DOHH2 (cell line): ENCODE measurements at regions not wholly inside any gene's neighbourhood (a gene's known extent, or its start where the extent isn't known, plus 50 kb on each side); places are given as distances from the start of the nearest gene placed in this dataset.

Source experiments
- H3F3A ChIP-seq: fragments of 200-600 bp; sonication (generic), shearing (Covaris generic); 2 replicates; pipeline ENCODE4 v1.6.0; 2016; ENCODE audit warnings: antibody characterized with exemption, mild to moderate bottlenecking; ENCODE audit not compliant: control insufficient read depth, insufficient read depth
- H3K27ac ChIP-seq: fragments of 200-600 bp; sonication (generic); 2 replicates; pipeline ENCODE4 v1.5.1; 2014; ENCODE audit warnings: low read depth, mild to moderate bottlenecking, low read length, moderate library complexity
- H3K27me3 ChIP-seq: fragments of 200-600 bp; sonication (generic); 2 replicates; pipeline ENCODE4 v1.6.1; 2014; ENCODE audit warnings: mild to moderate bottlenecking, low read length, mixed read lengths; ENCODE audit not compliant: control insufficient read depth
- H3K36me3 ChIP-seq: fragments of 200-600 bp; sonication (generic); 2 replicates; pipeline ENCODE4 v1.6.1; 2014; ENCODE audit warnings: mild to moderate bottlenecking, low read length, moderate library complexity, mixed read lengths; ENCODE audit not compliant: control insufficient read depth
- H3K4me1 ChIP-seq: fragments of 200-600 bp; sonication (generic); 2 replicates; pipeline ENCODE4 v1.6.1; 2014; ENCODE audit warnings: mild to moderate bottlenecking, low read length, mixed read lengths; ENCODE audit not compliant: control insufficient read depth
- H3K4me2 ChIP-seq: fragments of 200-600 bp; sonication (generic); 2 replicates; pipeline ENCODE4 v1.6.0; 2014; ENCODE audit warnings: mild to moderate bottlenecking, low read length, moderate library complexity
- H3K4me3 ChIP-seq: fragments of 200-600 bp; sonication (generic); 2 replicates; pipeline ENCODE4 v1.5.1; 2014; ENCODE audit warnings: mild to moderate bottlenecking, low read length, mixed read lengths
- H3K79me2 ChIP-seq: fragments of 200-600 bp; sonication (generic); 2 replicates; pipeline ENCODE4 v1.6.1; 2014; ENCODE audit warnings: mild to moderate bottlenecking, low read length, mixed read lengths; ENCODE audit not compliant: control insufficient read depth
- H3K9me2 ChIP-seq: fragments of 200-600 bp; sonication (generic); replicated peaks from 2 replicates; pipeline ENCODE4 v1.6.1; 2014; ENCODE audit warnings: mild to moderate bottlenecking, low read length, mixed read lengths; ENCODE audit not compliant: control insufficient read depth
- H3K9me3 ChIP-seq: fragments of 200-600 bp; sonication (generic); 2 replicates; pipeline ENCODE4 v1.6.1; 2014; ENCODE audit warnings: antibody characterized with exemption, low read length, mixed read lengths; ENCODE audit not compliant: control insufficient read depth, insufficient read depth
- H4K20me1 ChIP-seq: fragments of 200-600 bp; sonication (generic); 2 replicates; pipeline ENCODE4 v1.6.0; 2014; ENCODE audit warnings: low read depth, mild to moderate bottlenecking, antibody characterized with exemption, low read length, moderate library complexity; ENCODE audit not compliant: control insufficient read depth, insufficient read depth
- CTCF ChIP-seq: fragments of 200-600 bp; sonication (generic); IDR thresholded peaks from one replicate; pipeline ENCODE4 v1.5.1; 2014; ENCODE audit warnings: antibody characterized with exemption, mild to moderate bottlenecking, low read depth, low read length; ENCODE audit not compliant: poor library complexity, severe bottlenecking
- EZH2phosphoT487 ChIP-seq: fragments of 200-600 bp; sonication (generic); IDR thresholded peaks from 2 replicates; pipeline ENCODE4 v1.6.1; 2017; ENCODE audit warnings: borderline replicate concordance, mild to moderate bottlenecking, antibody characterized with exemption, low read length, moderate library complexity, mixed read lengths

GRCh38 chr4:52244103-52244775, 193.1 kb downstream of the SPATA18 start:
- H3K4me2 ChIP-seq, result peak overlapping the region; percentile 24; the same call in 1 of the 2 replicates
- H3F3A ChIP-seq, result peaks cover 9% of the 10 kb centered on the region
- no peaks in the 10 kb centered on the region for H3K9me2 ChIP-seq
- H3K79me2 ChIP-seq, result no peaks in the 10 kb centered on the region
- H3K4me3 ChIP-seq, result no peak overlapping the region
- 0 out of 2 replicates have a peak overlapping the region, but pooled peaks have one; percentile 7 for H3K27ac ChIP-seq
- peaks cover 24% of the 10 kb centered on the region for H3K36me3 ChIP-seq
- no peak for TF ChIP-seq CTCF
- no peak for TF ChIP-seq EZH2phosphoT487
- peaks cover 95% of the 10 kb centered on the region for H3K4me1 ChIP-seq
- peaks cover 28% of the 10 kb centered on the region; the same call in 1 of the 2 replicates for H3K9me3 ChIP-seq
- no peaks in the 10 kb centered on the region for H3K27me3 ChIP-seq
- no peaks in the 10 kb centered on the region for H4K20me1 ChIP-seq

GRCh38 chr4:52244848-52245247, 193.7 kb downstream of the SPATA18 start:
- Histone ChIP-seq H3F3A (peaks cover 9% of the 10 kb centered on the region), H3K27ac (no peak overlapping the region), H3K4me1 (peaks cover 95% of the 10 kb centered on the region), H4K20me1 (no peaks in the 10 kb centered on the region), H3K79me2 (no peaks in the 10 kb centered on the region), H3K4me3 (no peak overlapping the region), H3K36me3 (peaks cover 22% of the 10 kb centered on the region), H3K4me2 (no peak overlapping the region), H3K27me3 (no peaks in the 10 kb centered on the region), H3K9me3 (peaks cover 31% of the 10 kb centered on the region; the same call in 1 of the 2 replicates), H3K9me2 (no peaks in the 10 kb centered on the region)
- no peak for TF ChIP-seq CTCF
- no peak for TF ChIP-seq EZH2phosphoT487

- no peak for TF ChIP-seq CTCF
- Histone ChIP-seq H3K4me1 (peaks cover 98% of the 10 kb centered on the region), H3K9me2 (no peaks in the 10 kb centered on the region), H3K36me3 (peaks cover 25% of the 10 kb centered on the region), H4K20me1 (no peaks in the 10 kb centered on the region), H3F3A (peaks cover 9% of the 10 kb centered on the region), H3K79me2 (no peaks in the 10 kb centered on the region), H3K27me3 (no peaks in the 10 kb centered on the region), H3K4me2 (no peak overlapping the region), H3K4me3 (no peak overlapping the region), H3K27ac (no peak overlapping the region), H3K9me3 (peaks cover 26% of the 10 kb centered on the region)
Observed at GRCh38 chr4:52246827-52247226, 195.7 kb downstream of the SPATA18 start.
